ENCODE measurements at regions not wholly inside any gene's neighbourhood (a gene's known extent, or its start where the extent isn't known, plus 50 kb on each side); places are given as distances from the start of the nearest gene placed in this dataset.

DNA sequence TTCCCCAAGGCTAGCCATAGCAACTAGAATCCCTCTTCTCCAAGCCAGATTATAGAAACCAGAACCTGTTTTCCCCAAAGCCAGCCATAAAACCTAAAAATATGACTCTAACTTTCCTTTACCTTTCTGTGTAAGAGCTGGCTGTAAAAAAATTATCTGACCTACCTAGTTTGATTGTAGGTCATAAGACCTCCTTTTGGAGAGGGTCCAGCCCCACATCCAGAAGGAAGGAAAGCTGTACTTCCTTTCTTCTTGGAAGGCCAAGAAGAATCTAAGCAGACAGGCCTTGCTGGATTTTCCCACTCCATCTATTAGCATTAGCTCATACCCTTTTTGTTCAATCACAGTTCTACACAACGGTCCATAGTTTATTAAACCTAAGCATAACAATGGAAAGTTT is 1006.3 kb downstream of the SORCS3 start:
- in situ Hi-C loops (cut with HindIII; ENCODE audit: low pct_unique_long_range_greater_than_20kb, low sequenced_read_pairs), result no loop called here
- TF ChIP-seq JUND (IDR thresholded peaks at IDR 0.05; ENCODE audit: low read depth), result no peak

DNA sequence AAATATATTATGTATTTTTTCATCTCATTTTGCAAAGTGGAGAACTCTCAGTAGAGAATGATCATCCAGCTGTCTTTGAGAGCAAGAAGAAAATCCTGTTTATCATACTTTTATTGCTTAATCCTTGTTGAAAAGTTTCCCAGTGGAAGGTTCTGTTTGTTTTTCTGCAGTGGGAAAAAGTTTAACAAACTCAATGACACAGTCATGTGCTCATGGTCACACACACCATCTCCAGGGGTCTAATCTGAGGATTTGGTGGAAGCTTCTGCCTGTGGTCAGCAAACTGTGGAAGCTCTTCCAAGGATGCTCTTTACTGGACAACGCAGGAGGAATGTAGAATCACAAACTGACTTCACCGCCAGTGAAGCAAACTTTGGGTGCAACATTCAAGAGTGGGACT is 1003.9 kb downstream of the SORCS3 start:
- DNase-seq (ENCODE audit: low read depth in 1 of 2, low spot score in 1 of 2), result no peak
- in situ Hi-C loops (cut with HindIII; ENCODE audit: low pct_unique_long_range_greater_than_20kb, low sequenced_read_pairs), result no loop called here
- no peak for TF ChIP-seq JUND (IDR thresholded peaks at IDR 0.05; ENCODE audit: low read depth)

More for the DNA sequence above, 1006.3 kb downstream of the SORCS3 start:
- no peak for DNase-seq (ENCODE audit: low read depth in 1 of 2, low spot score in 1 of 2)

DNA sequence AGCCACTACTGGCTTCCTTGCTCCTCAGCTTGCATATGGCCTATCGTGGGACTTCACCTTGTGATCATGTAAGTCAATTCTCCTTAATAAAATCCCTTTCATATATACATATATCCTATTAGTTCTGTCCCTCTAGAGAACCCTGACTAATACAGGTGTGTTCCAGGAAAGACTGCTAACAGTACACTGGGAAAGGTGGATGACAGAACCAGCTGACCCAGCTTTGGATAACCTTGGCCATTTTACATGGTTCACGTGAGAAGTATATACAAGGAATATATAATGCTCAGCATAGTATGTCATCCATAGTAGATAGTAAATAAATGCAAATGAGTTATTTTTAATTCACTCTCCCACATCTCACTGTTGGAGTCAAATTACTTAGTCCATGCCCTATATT is 1003.5 kb downstream of the SORCS3 start:
- no peak for DNase-seq (ENCODE audit: low read depth in 1 of 2, low spot score in 1 of 2)
- no peak for TF ChIP-seq JUND (IDR thresholded peaks at IDR 0.05; ENCODE audit: low read depth)
- in situ Hi-C loops (cut with HindIII; ENCODE audit: low pct_unique_long_range_greater_than_20kb, low sequenced_read_pairs), result no loop called here

DNA sequence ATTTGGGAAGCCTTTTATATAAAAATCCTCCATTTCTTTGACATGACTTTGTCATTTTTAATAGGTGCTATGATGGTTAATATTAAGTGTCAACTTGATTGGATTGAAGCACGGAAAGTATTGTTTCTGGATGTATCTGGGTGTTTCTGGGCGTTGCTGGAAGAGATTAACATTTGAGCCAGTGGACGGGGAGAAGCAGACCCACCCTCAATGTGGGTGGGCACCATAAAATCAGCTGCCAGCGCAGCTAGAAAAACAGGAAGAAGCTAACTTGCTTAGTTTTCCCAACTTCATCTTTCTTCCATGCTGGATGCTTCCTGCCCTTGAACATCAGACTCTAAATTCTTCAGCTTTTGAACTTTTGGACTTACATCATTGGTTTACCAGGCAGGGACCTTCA is 1003.0 kb downstream of the SORCS3 start:
- no peak for DNase-seq (ENCODE audit: low read depth in 1 of 2, low spot score in 1 of 2)
- in situ Hi-C loops (cut with HindIII; ENCODE audit: low pct_unique_long_range_greater_than_20kb, low sequenced_read_pairs), result no loop called here
- no peak for TF ChIP-seq JUND (IDR thresholded peaks at IDR 0.05; ENCODE audit: low read depth)

DNA sequence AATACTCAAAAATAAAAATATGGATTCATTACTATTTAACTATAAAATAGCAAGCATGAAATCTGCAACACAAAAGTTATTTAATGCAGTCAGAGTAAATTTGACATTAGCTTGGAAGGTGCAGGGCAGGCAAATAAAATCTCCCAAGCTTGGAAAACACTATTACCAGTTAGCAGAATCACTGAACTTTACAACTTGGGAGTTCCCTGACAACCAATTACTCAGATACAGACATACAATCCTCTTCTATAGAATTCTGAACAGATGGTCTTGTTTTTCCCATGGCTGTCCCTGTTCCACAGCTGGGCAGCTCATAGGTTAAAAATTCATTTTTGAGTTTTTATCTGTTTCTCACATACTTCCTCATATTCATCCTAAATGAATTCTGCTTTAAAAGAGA is 1002.6 kb downstream of the SORCS3 start:
- no peak for DNase-seq (ENCODE audit: low read depth in 1 of 2, low spot score in 1 of 2)
- in situ Hi-C loops (cut with HindIII; ENCODE audit: low pct_unique_long_range_greater_than_20kb, low sequenced_read_pairs), result no loop called here
- TF ChIP-seq JUND (IDR thresholded peaks at IDR 0.05; ENCODE audit: low read depth), result no peak

DNA sequence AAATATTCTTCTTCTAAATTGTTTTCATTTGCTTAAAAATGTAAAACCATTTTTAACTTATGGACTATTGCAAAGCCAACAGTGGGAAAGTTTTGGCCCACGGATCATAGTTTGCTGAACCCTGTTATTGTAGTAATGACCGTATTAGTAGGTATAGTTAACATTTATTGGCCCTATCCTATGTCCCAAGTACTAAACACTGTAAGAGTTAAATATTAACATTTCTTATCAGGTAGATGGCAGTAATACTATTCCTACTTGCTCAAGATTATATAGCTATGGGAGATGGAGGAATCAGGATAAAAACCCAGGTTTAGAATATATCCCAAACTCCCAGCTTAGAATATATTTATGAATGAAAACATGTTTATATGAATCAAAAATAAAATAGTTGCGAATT is 993.2 kb downstream of the SORCS3 start:
- DNase-seq (ENCODE audit: low read depth in 1 of 2, low spot score in 1 of 2), result no peak
- no peak for TF ChIP-seq JUND (IDR thresholded peaks at IDR 0.05; ENCODE audit: low read depth)
- in situ Hi-C loops (cut with HindIII; ENCODE audit: low pct_unique_long_range_greater_than_20kb, low sequenced_read_pairs), result no loop called here

DNA sequence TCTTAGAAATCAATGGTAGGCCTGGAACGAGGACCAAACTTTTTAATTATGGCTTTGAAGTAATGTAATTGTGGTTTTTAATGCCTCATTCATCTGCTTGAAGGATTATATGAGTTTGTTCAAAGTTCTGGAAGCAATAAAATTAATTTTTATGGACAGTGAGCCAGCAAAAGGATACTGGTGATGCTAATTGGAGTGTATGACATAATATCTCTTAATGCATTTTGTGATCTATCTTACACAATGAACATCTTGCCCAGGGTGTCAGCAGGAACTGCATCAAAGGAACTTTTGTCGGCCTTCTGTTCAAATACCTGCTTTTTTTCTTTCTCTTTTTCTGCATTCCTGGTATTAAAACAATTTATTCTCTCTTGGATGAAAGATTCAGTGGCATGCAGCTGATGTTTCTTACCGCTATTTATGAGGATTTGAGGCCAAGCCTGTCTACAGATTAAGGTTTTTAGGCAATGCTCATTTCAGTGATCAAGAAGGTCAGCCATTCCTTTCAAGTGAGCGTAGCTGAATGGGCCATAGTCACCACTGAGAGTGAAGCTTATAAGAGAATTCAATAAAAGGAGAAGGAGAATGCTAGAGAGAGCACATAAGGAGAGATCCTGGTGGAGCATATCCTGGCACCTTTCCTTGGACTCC is 974.8 kb downstream of the SORCS3 start:
- DNase-seq (ENCODE audit: low read depth in 1 of 2, low spot score in 1 of 2), result no peak
- TF ChIP-seq JUND (IDR thresholded peaks at IDR 0.05; ENCODE audit: low read depth), result no peak
- in situ Hi-C loops (cut with HindIII; ENCODE audit: low pct_unique_long_range_greater_than_20kb, low sequenced_read_pairs), result no loop called here

DNA sequence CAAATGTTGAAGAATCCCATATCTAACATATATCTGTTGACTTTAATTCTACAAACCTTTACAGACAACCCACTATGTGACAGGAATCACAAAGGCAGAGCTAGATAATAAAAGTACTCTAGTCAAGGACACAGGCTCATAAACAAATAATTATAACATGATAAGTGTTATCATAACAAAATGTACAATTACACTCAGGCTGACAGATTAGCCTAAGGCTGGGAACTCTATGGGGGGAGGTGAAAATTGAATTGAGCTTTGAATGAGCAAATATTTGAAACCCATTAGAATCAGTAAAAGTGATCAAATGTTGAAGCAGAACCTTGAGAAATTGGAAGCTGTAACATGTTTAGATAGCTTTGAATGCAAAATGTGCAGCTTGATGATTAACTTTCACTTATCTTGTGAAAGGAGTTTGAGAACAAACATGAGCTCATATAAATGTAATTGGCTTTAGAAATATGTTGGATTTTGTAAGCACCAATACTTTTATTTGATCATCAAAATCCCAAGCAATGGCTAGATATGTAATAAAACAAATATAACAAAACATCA is 970.2 kb downstream of the SORCS3 start:
- no peak for TF ChIP-seq JUND (IDR thresholded peaks at IDR 0.05; ENCODE audit: low read depth)
- in situ Hi-C loops (cut with HindIII; ENCODE audit: low pct_unique_long_range_greater_than_20kb, low sequenced_read_pairs), result no loop called here
- no peak for DNase-seq (ENCODE audit: low read depth in 1 of 2, low spot score in 1 of 2)

DNA sequence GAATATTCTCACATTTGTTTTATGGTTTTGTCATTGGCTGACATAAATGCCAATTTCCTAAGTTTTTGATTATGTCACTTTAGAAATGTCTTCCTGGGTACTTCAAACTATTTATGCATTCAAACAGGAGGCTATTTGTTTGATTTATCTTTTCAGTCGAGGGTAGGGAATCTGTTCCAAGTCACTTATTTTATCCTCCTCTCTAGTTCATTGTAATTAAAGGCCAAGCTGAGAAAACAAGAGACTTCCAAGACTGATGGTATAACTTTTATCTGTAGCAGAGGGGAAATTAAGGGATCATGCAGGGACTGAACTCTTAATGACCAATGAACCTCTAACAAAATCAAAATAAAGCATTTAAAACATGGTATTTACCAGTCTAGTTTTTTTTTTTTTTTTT is 968.4 kb downstream of the SORCS3 start:
- DNase-seq (ENCODE audit: low read depth in 1 of 2, low spot score in 1 of 2), result no peak
- in situ Hi-C loops (cut with HindIII; ENCODE audit: low pct_unique_long_range_greater_than_20kb, low sequenced_read_pairs), result no loop called here
- TF ChIP-seq JUND (IDR thresholded peaks at IDR 0.05; ENCODE audit: low read depth), result no peak

DNA sequence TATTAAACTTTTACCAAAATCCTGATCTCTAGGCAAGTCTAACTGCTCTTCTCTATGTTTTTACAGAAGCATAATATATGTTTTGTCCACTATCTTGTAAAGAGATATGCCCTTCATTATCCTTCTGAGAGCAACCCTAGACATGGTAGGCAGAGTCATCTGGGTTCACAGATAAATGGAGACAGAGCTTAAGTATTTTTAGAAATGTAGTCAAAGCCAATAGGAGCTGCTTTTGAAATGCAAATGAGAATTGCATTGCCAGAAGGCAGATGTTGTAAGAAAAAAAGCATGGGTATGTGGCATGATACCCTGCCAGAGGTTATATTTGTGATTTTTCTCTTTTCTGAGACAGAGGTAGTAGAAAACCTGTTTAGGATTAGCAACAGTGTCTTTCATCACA is 964.8 kb downstream of the SORCS3 start:
- in situ Hi-C loops (cut with HindIII; ENCODE audit: low pct_unique_long_range_greater_than_20kb, low sequenced_read_pairs), result no loop called here
- no peak for TF ChIP-seq JUND (IDR thresholded peaks at IDR 0.05; ENCODE audit: low read depth)
- no peak for DNase-seq (ENCODE audit: low read depth in 1 of 2, low spot score in 1 of 2)

DNA sequence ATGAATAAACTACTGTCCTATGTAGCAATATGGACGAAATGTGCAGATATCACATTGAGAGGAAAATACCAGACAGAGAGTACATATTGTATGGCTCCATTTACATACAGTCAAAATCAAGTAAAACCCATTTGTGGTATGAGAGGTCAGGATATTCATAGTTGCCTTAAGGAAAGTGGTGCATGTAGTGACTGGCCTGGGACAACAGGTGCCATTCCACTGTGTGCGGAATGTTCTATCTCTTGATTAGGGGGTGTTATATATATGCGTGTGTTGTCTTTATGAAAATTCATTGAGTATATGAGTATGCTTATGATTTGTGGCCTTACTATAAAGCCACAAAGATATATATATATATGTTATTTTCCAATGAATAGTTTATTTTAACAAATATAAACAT is 964.0 kb downstream of the SORCS3 start:
- no peak for DNase-seq (ENCODE audit: low read depth in 1 of 2, low spot score in 1 of 2)
- in situ Hi-C loops (cut with HindIII; ENCODE audit: low pct_unique_long_range_greater_than_20kb, low sequenced_read_pairs), result no loop called here
- TF ChIP-seq JUND (IDR thresholded peaks at IDR 0.05; ENCODE audit: low read depth), result no peak

DNA sequence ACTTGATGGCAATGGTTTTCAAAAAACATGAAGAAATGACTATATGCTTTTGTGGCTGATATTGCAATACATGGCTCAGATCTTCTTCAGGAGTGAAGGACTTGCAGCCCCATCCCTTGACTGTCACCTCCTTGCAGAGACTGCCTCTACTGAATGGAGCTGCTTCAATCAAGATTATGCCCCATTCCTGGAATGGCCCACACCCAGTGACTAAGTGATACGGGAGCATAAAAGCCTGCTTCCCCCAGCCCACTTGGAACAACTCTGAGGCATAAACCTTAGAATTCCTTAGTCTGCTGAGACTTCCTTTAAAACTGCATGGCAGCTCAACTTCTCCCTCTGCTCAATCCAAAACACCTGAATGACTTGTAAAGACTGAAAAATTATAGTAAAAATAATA is 957.1 kb downstream of the SORCS3 start:
- in situ Hi-C loops (cut with HindIII; ENCODE audit: low pct_unique_long_range_greater_than_20kb, low sequenced_read_pairs), result no loop called here
- no peak for DNase-seq (ENCODE audit: low read depth in 1 of 2, low spot score in 1 of 2)
- TF ChIP-seq JUND (IDR thresholded peaks at IDR 0.05; ENCODE audit: low read depth), result no peak

DNA sequence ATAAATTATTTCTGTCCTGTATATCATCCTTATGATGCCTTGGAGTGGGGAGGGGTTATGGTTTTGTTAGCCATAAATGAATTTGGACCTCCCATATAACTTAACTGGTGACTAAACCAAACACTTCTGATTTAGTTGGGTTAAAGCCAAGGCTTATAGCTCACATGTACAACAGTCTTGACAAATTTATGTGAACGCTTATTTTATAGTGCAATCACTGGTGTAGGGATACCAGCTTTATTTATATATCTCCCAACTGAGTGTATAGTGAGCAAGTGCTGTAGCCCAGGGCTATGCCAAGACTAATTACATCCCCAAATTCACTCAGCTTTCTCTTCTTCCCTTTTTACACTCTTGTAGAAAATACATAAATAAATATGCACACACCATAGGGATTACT is 956.2 kb downstream of the SORCS3 start:
- no peak for TF ChIP-seq JUND (IDR thresholded peaks at IDR 0.05; ENCODE audit: low read depth)
- in situ Hi-C loops (cut with HindIII; ENCODE audit: low pct_unique_long_range_greater_than_20kb, low sequenced_read_pairs), result no loop called here
- no peak for DNase-seq (ENCODE audit: low read depth in 1 of 2, low spot score in 1 of 2)

DNA sequence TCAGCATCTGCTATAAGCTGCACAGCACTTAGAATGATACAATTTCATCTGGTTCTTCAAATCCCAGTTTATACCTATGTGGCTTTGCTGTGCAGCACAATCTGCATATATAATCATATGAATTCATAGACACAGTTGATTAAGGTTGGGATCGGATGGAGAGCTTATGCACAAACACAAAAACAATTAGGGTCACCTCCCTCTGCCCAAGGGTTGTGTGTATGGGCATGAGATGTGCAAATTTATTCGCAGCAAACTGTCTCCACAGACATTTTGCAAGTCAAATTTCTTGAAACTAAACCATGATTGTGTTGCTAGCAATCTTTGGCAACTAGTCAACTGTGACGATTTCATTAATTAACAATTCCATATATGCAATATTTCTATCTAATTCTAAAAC is 955.7 kb downstream of the SORCS3 start:
- in situ Hi-C loops (cut with HindIII; ENCODE audit: low pct_unique_long_range_greater_than_20kb, low sequenced_read_pairs), result no loop called here
- DNase-seq (ENCODE audit: low read depth in 1 of 2, low spot score in 1 of 2), result no peak
- TF ChIP-seq JUND (IDR thresholded peaks at IDR 0.05; ENCODE audit: low read depth), result no peak

Data from T47D (cell line).